ENCODE measurements at regions not wholly inside any gene's neighbourhood (a gene's known extent, or its start where the extent isn't known, plus 50 kb on each side); places are given as distances from the start of the nearest gene placed in this dataset.

DNA sequence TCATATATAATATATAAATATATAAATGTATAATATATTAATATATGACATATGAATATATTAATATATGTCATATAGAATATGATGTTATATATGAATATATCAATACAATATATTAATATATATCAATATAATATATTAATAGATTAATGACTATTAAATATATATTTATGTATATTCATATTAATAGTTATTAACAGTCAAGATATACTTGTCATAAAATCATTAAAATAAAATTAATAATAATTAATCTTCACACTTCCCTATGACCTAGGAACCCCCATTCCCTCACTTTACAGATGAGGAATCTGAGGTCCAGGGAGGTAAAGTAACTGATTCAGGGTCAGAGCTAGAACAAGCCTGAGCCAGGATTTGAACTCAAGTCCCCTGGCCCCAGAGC is 70.6 kb upstream of the SLC6A11 start:
- ChIA-PET CTCF (interaction anchor here (0.6 kb wide), 1 partner anchor 404 kb away, joined by 3 read pairs; no protein-coding TSS in a partner anchor), POLR2A (no interaction called here)
- Histone ChIP-seq H3K9me3 (no peaks in the 10 kb centered on the region), H3K4me3 (no peak overlapping the region), H3K4me2 (no peak overlapping the region), H3K27ac (no peak overlapping the region), H3K4me1 (no peaks in the 10 kb centered on the region)
- ATAC-seq (no peak), DNase-seq (ENCODE audit: low read depth in 1 of 2, low spot score in 1 of 2) (no peak), FAIRE-seq (no peak)
- TF ChIP-seq FOSL2 (IDR thresholded peaks at IDR 0.05), result no peak
- TF ChIP-seq FOSL2 (CRISPR knock-in tag; IDR thresholded peaks at IDR 0.05), result no peak
- no peak for TF ChIP-seq ZC3H11A (IDR thresholded peaks at IDR 0.05)
- no peak for TF ChIP-seq NR3C1 (IDR thresholded peaks at IDR 0.05)
- TF ChIP-seq RNF2 (IDR thresholded peaks at IDR 0.05; ENCODE audit: borderline replicate concordance, low read depth), result no peak

DNA sequence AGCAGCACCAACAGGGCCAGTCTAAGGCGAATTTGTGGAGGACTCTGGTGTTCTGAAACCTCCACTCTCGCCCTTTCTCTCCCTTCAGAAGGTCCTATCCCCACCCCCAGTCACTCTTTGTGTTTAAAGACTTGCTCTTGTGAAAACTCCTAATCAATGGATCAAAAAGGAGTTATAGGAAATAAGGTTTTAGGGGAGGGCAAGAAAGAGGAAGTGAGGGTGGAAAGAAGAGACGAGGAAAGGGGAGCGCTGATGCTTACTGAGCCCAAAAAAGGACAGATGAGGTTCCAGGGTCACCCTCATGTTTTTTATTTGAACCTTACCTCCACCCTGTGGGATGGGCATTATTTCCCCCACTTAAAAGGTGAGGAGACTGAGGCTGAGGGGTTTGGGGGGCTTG is 70.0 kb upstream of the SLC6A11 start:
- ATAC-seq (no peak), DNase-seq (ENCODE audit: low read depth in 1 of 2, low spot score in 1 of 2) (no peak), FAIRE-seq (no peak)
- no peaks in the 10 kb centered on the region for H3K9me3 ChIP-seq
- no peak overlapping the region for H3K4me3 ChIP-seq
- no peaks in the 10 kb centered on the region for H3K4me1 ChIP-seq
- no peak overlapping the region for H3K27ac ChIP-seq
- ChIA-PET CTCF (interaction anchor here (0.6 to 2.5 kb wide), 3 partner anchors 402 to 662 kb away, joined by 3 to 5 read pairs (median 3); no protein-coding TSS in a partner anchor), POLR2A (no interaction called here)
- no peak for TF ChIP-seq HEYL (CRISPR knock-in tag; IDR thresholded peaks at IDR 0.05)
- no peak for TF ChIP-seq EP300 (IDR thresholded peaks at IDR 0.05)
- no peak for TF ChIP-seq HOXB5 (CRISPR knock-in tag; IDR thresholded peaks at IDR 0.05)
- TF ChIP-seq JUNB (IDR thresholded peaks at IDR 0.05), result no peak
- TF ChIP-seq EHF (CRISPR knock-in tag; IDR thresholded peaks at IDR 0.05), result no peak
- no peak for TF ChIP-seq BHLHE40 (IDR thresholded peaks at IDR 0.05; ENCODE audit: low read depth, low read length)
- no peak for TF ChIP-seq PBX3 (IDR thresholded peaks at IDR 0.05)
- TF ChIP-seq ZC3H11A (IDR thresholded peaks at IDR 0.05), result no peak
- no peak overlapping the region for H3K4me2 ChIP-seq
- 39% methylated on average over 4 of the region's 4 CpGs for WGBS (ENCODE audit: missing lambda C conversion rate)

- CTCF ChIA-PET, result interaction anchor here (0.6 to 4.0 kb wide), 5 partner anchors 8 to 662 kb away, joined by 3 to 54 read pairs (median 5); no protein-coding TSS in a partner anchor
- no peak for FAIRE-seq
Measured at GRCh38 chr3:10746684-10747083, 69.3 kb upstream of the SLC6A11 start.

More at GRCh38 chr3:10746684-10747083, 69.3 kb upstream of the SLC6A11 start:
- H3K4me3 ChIP-seq, result no peak overlapping the region
- DNase-seq (ENCODE audit: low read depth in 1 of 2, low spot score in 1 of 2) (no peak), ATAC-seq (no peak)
- H3K4me1 ChIP-seq, result no peaks in the 10 kb centered on the region
- H3K27ac ChIP-seq, result no peak overlapping the region
- 22% methylated on average over 2 of the region's 2 CpGs for WGBS (ENCODE audit: missing lambda C conversion rate)
- POLR2A ChIA-PET, result no interaction called here
- H3K4me2 ChIP-seq, result no peak overlapping the region
- TF ChIP-seq RAD21 (conservative IDR thresholded peaks at IDR 0.05 in 1 of 2, IDR thresholded peaks at IDR 0.05 in 1 of 2) (no peak), ZC3H11A (IDR thresholded peaks at IDR 0.05) (no peak), FOSB (CRISPR knock-in tag; IDR thresholded peaks at IDR 0.05) (no peak), HEYL (CRISPR knock-in tag; IDR thresholded peaks at IDR 0.05) (no peak), BHLHE40 (IDR thresholded peaks at IDR 0.05; ENCODE audit: low read depth, low read length) (no peak), EHF (CRISPR knock-in tag; IDR thresholded peaks at IDR 0.05) (no peak), GATA3 (IDR thresholded peaks at IDR 0.05; ENCODE audit: borderline replicate concordance) (no peak), MAZ (IDR thresholded peaks at IDR 0.05; ENCODE audit: borderline replicate concordance, low read depth, low read length) (no peak), ZFP36 (IDR thresholded peaks at IDR 0.05; ENCODE audit: borderline replicate concordance, partially characterized antibody) (no peak), CTCF (IDR thresholded peaks at IDR 0.05) (no peak), CHD4 (IDR thresholded peaks at IDR 0.05; ENCODE audit: borderline replicate concordance) (no peak), MYC (IDR thresholded peaks at IDR 0.05; ENCODE audit: borderline replicate concordance, low read length) (no peak), RARB (CRISPR knock-in tag; IDR thresholded peaks at IDR 0.05) (no peak), EP300 (IDR thresholded peaks at IDR 0.05) (no peak)
- H3K9me3 ChIP-seq, result no peaks in the 10 kb centered on the region
